GM20000 (cell line): ENCODE measurements at regions not wholly inside any gene's neighbourhood (a gene's known extent, or its start where the extent isn't known, plus 50 kb on each side); places are given as distances from the start of the nearest gene placed in this dataset.
A peak's percentile ranks its signal among the peaks of the same experiment; 100 is the strongest.

ENCODE experiments used
- DNase-seq: peaks from one replicate; pipeline ENCODE4 v3.0.0; 2012; ENCODE audit warnings: low spot score
- CTCF ChIP-seq: IDR thresholded peaks from 2 replicates; pipeline ENCODE4 v1.5.1; 2012; ENCODE audit warnings: mild to moderate bottlenecking, control low read depth; ENCODE audit errors: extremely low read depth, missing control alignments

DNA sequence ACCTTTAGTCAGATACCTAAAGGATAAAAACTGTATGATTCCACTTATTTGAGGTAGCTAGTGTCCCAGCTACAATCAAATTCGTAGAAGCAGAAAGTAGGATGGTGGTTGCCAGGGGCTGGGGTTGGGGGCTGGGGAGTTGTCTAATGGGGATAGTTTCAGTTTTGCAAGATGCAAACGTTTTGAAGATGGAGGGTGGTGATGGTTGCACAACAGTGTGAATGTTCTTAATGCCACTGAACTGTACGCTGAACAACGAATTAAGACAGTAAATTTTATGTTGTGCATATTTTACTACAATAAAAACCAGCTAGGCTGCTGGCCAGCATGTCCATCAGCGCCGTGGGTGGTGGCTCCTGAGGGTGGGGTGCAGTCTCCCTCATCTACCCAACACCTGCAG lies 137.8 kb downstream of the GADD45G start:
- TF ChIP-seq CTCF: no peak
- no peak for DNase-seq

DNA sequence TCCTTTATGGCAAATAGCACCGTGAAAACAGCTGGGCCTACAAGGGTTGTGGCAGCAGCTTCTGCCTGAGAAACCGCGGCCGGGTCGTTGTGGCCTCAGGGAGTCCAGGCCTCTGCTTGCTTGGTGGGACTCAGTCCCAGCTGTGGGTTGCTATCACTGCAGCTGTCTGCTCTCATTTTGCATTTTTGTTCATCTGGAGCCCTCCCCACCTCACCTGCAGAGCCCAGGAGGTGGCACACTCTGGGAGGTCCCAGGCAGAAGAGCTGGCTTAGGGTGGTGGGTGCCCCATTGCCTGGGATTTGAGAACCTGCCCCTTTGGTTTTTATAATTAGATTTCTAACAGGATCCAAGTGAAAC lies 138.4 kb downstream of the GADD45G start:
- TF ChIP-seq CTCF: no peak
- DNase-seq: peak; percentile 42

DNA sequence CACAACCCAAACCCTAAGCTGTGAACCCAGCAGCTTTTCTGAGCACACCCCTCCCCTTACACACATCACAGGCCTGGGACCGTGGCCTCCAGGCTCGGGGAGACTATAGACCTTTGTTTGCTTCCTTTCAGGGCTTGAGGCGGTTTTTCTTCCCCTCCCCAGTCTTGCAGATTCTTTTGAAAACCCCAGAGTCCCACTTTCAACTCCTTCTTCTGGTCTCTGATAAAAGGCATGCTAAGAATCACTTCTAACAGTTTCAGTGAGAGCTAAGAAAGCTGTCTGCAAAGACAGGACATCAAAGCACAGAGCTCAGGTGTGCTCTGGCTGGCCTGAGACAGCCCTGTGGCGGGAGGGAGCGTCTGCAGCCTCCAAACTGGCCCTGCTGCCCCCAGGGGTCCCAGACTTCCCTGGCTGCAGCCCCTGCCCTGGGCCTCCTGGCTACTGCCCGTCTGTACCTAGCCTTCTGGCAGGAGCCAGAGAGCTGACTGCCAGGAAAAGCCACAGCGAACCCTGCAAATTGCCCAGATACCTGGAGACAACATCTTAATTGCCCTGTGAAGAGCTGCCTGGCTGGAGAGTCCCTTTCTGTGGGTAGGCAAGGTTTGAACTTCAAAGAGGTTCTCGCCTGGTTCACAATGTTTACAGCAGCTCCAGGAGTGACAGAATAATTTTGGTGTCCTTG lies 138.9 kb downstream of the GADD45G start:
- peak; percentile 62 for DNase-seq

DNA sequence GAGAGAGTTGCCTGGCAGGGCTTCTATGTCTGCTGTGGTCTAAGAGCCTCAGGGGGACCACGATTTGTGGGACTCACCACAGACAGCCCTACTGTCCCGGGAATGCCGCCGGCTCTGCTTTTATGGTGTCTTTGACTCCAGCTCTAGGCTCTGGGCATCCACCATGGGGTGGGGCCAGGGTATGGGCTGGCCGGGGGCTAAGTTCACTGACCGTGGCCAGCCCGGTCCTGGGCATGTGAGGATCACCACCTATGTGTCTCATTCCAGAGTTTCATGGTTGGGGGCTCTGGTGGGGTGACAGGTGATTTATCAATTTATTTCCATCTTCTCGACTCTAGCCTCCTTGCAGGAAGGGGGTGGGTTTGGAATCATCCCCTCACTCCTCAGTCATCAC lies 139.4 kb downstream of the GADD45G start:
- DNase-seq: no peak
- TF ChIP-seq CTCF: no peak

More for the DNA sequence above, 138.9 kb downstream of the GADD45G start:
- TF ChIP-seq CTCF: no peak

DNA sequence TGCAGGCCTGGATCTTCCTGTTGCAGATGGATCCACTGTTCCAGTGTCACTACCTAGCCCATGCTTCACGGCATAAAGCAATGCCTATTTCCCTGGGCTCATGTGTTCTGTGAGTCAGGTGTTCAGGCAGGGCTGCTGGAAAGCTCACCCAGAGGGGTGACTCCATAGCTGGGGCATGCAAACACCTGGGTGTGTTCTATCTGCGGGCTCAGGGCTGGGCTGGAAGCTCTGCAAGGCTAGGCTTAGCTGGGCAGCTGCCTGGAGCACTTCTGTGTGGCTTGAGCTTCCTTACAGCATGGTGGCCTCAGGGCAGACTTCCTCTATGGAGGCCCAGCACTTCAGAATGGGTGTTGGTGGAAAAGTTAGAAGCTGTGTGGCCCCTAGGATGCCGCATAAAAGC lies 139.9 kb downstream of the GADD45G start:
- DNase-seq: no peak
- no peak for TF ChIP-seq CTCF

DNA sequence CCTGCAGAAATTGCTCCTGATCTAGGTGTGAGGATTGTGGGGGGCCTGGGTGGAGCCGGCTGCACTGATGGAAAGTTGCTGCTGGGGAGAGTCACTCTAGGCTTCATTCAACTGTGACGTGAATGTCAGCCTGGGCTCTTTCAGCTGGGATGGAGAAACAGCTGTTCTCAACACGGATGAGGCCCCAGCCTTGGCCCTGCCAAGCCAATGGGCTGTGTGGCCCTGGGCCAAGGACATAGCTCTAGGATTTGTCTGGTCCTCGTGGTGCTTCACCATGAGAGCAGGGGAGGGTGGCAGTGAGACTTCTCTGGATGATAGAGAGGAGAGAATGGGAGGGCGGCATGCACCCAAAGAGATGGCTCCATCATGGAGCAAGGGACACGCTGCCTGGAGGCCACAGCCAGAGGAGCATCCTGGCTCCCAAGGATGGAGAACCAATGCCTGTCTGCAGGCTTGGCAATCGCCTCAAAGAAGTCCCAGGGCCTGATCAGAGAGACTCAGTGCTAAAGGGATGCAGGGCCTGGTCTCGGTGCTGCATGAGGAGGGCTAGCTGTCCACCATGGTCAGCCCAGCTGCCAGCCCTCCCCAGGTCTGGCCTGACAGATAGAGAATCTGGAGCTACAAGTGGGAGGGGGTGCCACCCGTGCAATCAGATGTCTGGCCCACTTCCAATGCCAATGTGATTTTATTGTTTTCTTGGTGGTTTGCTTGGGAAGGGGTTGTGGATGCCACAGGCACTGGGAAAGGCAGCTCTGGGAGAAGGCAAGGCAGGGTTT lies 141.0 kb downstream of the GADD45G start:
- DNase-seq: no peak
- no peak for TF ChIP-seq CTCF

GRCh38 chr9:89746385-89747116 lies 141.7 kb downstream of the GADD45G start:
- DNase-seq: no peak
- no peak for TF ChIP-seq CTCF
